ENCODE measurements at regions not wholly inside any gene's neighbourhood (a gene's known extent, or its start where the extent isn't known, plus 50 kb on each side); places are given as distances from the start of the nearest gene placed in this dataset.

DNA sequence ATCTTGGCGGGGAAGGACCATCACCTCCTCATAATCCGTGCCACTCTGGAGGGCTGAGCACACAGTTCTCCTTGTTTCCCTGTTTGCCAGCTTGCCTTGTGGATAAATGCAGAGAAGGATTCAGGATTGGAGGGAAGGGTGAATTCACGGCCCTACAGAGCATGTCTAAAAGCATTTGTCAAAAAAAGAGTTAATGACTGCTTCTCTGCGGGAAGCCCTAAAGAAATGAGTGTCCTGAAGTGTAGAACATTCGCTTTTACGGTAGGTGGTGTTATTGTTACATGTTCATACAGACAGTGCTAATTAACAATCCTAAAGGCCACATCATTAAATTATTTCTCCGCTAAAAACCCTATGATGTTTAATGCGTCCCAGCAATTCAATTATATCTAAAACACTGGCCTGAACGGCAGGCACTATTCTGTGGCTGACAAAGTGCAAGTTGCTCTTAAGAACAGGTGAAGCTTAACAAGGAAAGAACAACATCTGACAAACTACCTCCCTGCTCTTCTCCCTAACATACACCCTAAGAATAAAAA, 112.3 kb upstream of the NFIA start:
- no CpG with 5 or more reads among the region's 9 CpGs for WGBS (ENCODE audit: extremely low coverage, insufficient read length, low lambda C conversion rate)
- H3T11ph ChIP-seq (ENCODE audit: low read length) = no peak overlapping the region
- H3K9me3 ChIP-seq (ENCODE audit: control insufficient read depth, low read depth, low read length) = peaks cover 7% of the 10 kb centered on the region
- no peak overlapping the region for H2BK5ac ChIP-seq (ENCODE audit: insufficient read length, low read length)
- peaks cover 28 to 29% of the 10 kb centered on the region in 2 experiments for H3K4me1 Mint-ChIP-seq
- H3K9me3 Mint-ChIP-seq = peaks cover 26 to 30% of the 10 kb centered on the region in 2 experiments
- H4K20me1 ChIP-seq (ENCODE audit: control insufficient read depth, insufficient read depth, insufficient read length) = no peaks in the 10 kb centered on the region
- H2BK20ac ChIP-seq (ENCODE audit: low read depth, low read length, poor library complexity, severe bottlenecking) = no peak overlapping the region
- no peaks in the 10 kb centered on the region for H3K79me1 ChIP-seq (ENCODE audit: insufficient read depth, low read depth, low read length, poor library complexity, severe bottlenecking)
- DNase-seq = no peak
- no peak overlapping the region for H3K4me2 ChIP-seq (ENCODE audit: insufficient read depth, insufficient read length, low read length)
- H2AFZ ChIP-seq (ENCODE audit: low read length) = peak overlapping the region; percentile 89
- no peak overlapping the region for H4K5ac ChIP-seq (ENCODE audit: insufficient read length, low read depth, low read length)
- no peak overlapping the region for H3K27ac ChIP-seq (ENCODE audit: insufficient read length, low read depth, low read length)
- H3K9ac ChIP-seq (ENCODE audit: extremely low read depth, insufficient read length, low read length) = peak overlapping the region; percentile 20
- no peak overlapping the region for H3K18ac ChIP-seq (ENCODE audit: insufficient read length, low read depth, low read length)
- no peaks in the 10 kb centered on the region for H3K23me2 ChIP-seq (ENCODE audit: insufficient read length, low read depth, low read length, poor library complexity, severe bottlenecking)
- no peak overlapping the region for H4K91ac ChIP-seq (ENCODE audit: insufficient read length, low read depth, low read length)
- no peak overlapping the region for H2BK15ac ChIP-seq (ENCODE audit: low read depth, low read length)
- H3K27ac Mint-ChIP-seq = no peak overlapping the region
- no peak overlapping the region for H3K56ac ChIP-seq (ENCODE audit: insufficient read length, low read depth, low read length)
- H3K4me3 Mint-ChIP-seq = no peak overlapping the region
- no peak overlapping the region for H4K8ac ChIP-seq (replicated peaks; ENCODE audit: insufficient read length, low read depth, low read length)
- no peak overlapping the region for H3K4ac ChIP-seq (ENCODE audit: low read depth, low read length)
- no peak overlapping the region for H3K23ac ChIP-seq (ENCODE audit: insufficient read length, low read depth, low read length)
- no peaks in the 10 kb centered on the region for H3K79me2 ChIP-seq (ENCODE audit: insufficient read depth, low read length)
- H2BK12ac ChIP-seq (ENCODE audit: insufficient read length, low read depth, low read length) = no peak overlapping the region
- no peak overlapping the region for H2AK5ac ChIP-seq (ENCODE audit: insufficient read length, low read length)
- peaks cover 3% of the 10 kb centered on the region; the same call in 1 of the 2 replicates for H3K4me1 ChIP-seq (ENCODE audit: insufficient read depth, low read length)
- H3K36me3 Mint-ChIP-seq (ENCODE audit: insufficient read depth in 1 of 3, low read depth in 3 of 3) = peaks cover 18 to 26% (median 19%) of the 10 kb centered on the region in 3 experiments
- H3K27me3 ChIP-seq (ENCODE audit: insufficient read depth, low read length) = no peaks in the 10 kb centered on the region
- TF ChIP-seq CTCF (conservative IDR thresholded peaks at IDR 0.05) = peak; percentile 58; the same call in 2 of the 3 replicates
- H2BK120ac ChIP-seq (ENCODE audit: low read depth, low read length, poor library complexity, severe bottlenecking) = no peak overlapping the region
- no peak overlapping the region for H3K14ac ChIP-seq (ENCODE audit: insufficient read depth, low read length)
- peaks cover 34% of the 10 kb centered on the region for H3K27me3 Mint-ChIP-seq (ENCODE audit: low read depth)
